ENCODE measurements at regions not wholly inside any gene's neighbourhood (a gene's known extent, or its start where the extent isn't known, plus 50 kb on each side); places are given as distances from the start of the nearest gene placed in this dataset.

- no peak for TF ChIP-seq TAF1 (IDR thresholded peaks at IDR 0.05; ENCODE audit: low read depth)
- TF ChIP-seq RAD21 (IDR thresholded peaks at IDR 0.05; ENCODE audit: low read depth): no peak
- TF ChIP-seq CEBPB (IDR thresholded peaks at IDR 0.05): no peak
- TF ChIP-seq USF1 (IDR thresholded peaks at IDR 0.05): no peak
- no peak for TF ChIP-seq FOXM1 (IDR thresholded peaks at IDR 0.05; ENCODE audit: borderline replicate concordance, low read depth)
- TF ChIP-seq ZBTB7A (IDR thresholded peaks at IDR 0.05; ENCODE audit: low read depth): no peak
- TF ChIP-seq TCF12 (IDR thresholded peaks at IDR 0.05; ENCODE audit: low read depth): no peak
- no peak for TF ChIP-seq TEAD4 (IDR thresholded peaks at IDR 0.05)
- no peak for TF ChIP-seq YY1 (IDR thresholded peaks at IDR 0.05; ENCODE audit: low read depth)
- no peak for TF ChIP-seq CREB1 (IDR thresholded peaks at IDR 0.05; ENCODE audit: low read depth)
- TF ChIP-seq NFIC (IDR thresholded peaks at IDR 0.05): no peak
- no peak for TF ChIP-seq EP300 (IDR thresholded peaks at IDR 0.05; ENCODE audit: borderline replicate concordance)
- TF ChIP-seq EGR1 (IDR thresholded peaks at IDR 0.05): no peak
- TF ChIP-seq REST (IDR thresholded peaks at IDR 0.05; ENCODE audit: low read depth): no peak
- no peak for TF ChIP-seq MAX (IDR thresholded peaks at IDR 0.05)
Observed at GRCh38 chr1:234769986-234770795, 160.2 kb upstream of the IRF2BP2 start.

- TF ChIP-seq ZBTB7A (IDR thresholded peaks at IDR 0.05; ENCODE audit: low read depth) (no peak), USF1 (IDR thresholded peaks at IDR 0.05) (no peak), REST (IDR thresholded peaks at IDR 0.05; ENCODE audit: low read depth) (no peak), YY1 (IDR thresholded peaks at IDR 0.05; ENCODE audit: low read depth) (no peak), EP300 (IDR thresholded peaks at IDR 0.05; ENCODE audit: borderline replicate concordance) (no peak), TEAD4 (IDR thresholded peaks at IDR 0.05) (no peak), EGR1 (IDR thresholded peaks at IDR 0.05) (no peak), RAD21 (IDR thresholded peaks at IDR 0.05; ENCODE audit: low read depth) (no peak), TCF12 (IDR thresholded peaks at IDR 0.05; ENCODE audit: low read depth) (no peak), CREB1 (IDR thresholded peaks at IDR 0.05; ENCODE audit: low read depth) (no peak), FOXM1 (IDR thresholded peaks at IDR 0.05; ENCODE audit: borderline replicate concordance, low read depth) (no peak), TAF1 (IDR thresholded peaks at IDR 0.05; ENCODE audit: low read depth) (no peak)
Observed at GRCh38 chr1:234769284-234769985, 159.5 kb upstream of the IRF2BP2 start.

GRCh38 chr1:234768569-234769283, 158.7 kb upstream of the IRF2BP2 start:
- TF ChIP-seq MAX (IDR thresholded peaks at IDR 0.05) (no peak), REST (IDR thresholded peaks at IDR 0.05; ENCODE audit: low read depth) (no peak), YY1 (IDR thresholded peaks at IDR 0.05; ENCODE audit: low read depth) (no peak), EP300 (IDR thresholded peaks at IDR 0.05; ENCODE audit: borderline replicate concordance) (no peak), TAF1 (IDR thresholded peaks at IDR 0.05; ENCODE audit: low read depth) (no peak), TCF12 (IDR thresholded peaks at IDR 0.05; ENCODE audit: low read depth) (no peak), RAD21 (IDR thresholded peaks at IDR 0.05; ENCODE audit: low read depth) (no peak)
